Stomach smooth muscle (tissue), 2 donors: ENCODE measurements at regions not wholly inside any gene's neighbourhood (a gene's known extent, or its start where the extent isn't known, plus 50 kb on each side); places are given as distances from the start of the nearest gene placed in this dataset.

Experiments used
- H3K27ac ChIP-seq: one replicate; pipeline ENCODE4 v1.7.0; 2013; ENCODE audit warnings: mild to moderate bottlenecking, low read length, inconsistent platforms
- H3K27me3 ChIP-seq, 2 donors: one replicate each; pipeline ENCODE4 v1.7.0; 2013; ENCODE audit warnings: low read length in 2 of 2; ENCODE audit not compliant: insufficient read depth in 2 of 2, control insufficient read depth in 1 of 2
- H3K36me3 ChIP-seq, 2 donors: one replicate each; pipeline ENCODE4 v1.7.0; 2013; ENCODE audit warnings: low read length in 2 of 2; ENCODE audit not compliant: control insufficient read depth in 2 of 2, insufficient read depth in 2 of 2
- H3K4me1 ChIP-seq: one replicate; pipeline ENCODE4 v1.7.0; 2013; ENCODE audit warnings: low read length; ENCODE audit not compliant: control insufficient read depth, insufficient read depth
- H3K4me3 ChIP-seq, 2 donors: one replicate each; pipeline ENCODE4 v1.7.0; 2013; ENCODE audit warnings: low read length in 2 of 2
- H3K9ac ChIP-seq, 2 donors: one replicate each; pipeline ENCODE4 v1.7.0; 2013; ENCODE audit warnings: low read length in 2 of 2, mild to moderate bottlenecking in 1 of 2
- H3K9me3 ChIP-seq, 2 donors: one replicate each; pipeline ENCODE4 v1.7.0; 2013; ENCODE audit warnings: low read length in 2 of 2; ENCODE audit not compliant: control insufficient read depth in 2 of 2
- donor health status: healthy.
- donor health status: Pancreatic carcinoma.

DNA sequence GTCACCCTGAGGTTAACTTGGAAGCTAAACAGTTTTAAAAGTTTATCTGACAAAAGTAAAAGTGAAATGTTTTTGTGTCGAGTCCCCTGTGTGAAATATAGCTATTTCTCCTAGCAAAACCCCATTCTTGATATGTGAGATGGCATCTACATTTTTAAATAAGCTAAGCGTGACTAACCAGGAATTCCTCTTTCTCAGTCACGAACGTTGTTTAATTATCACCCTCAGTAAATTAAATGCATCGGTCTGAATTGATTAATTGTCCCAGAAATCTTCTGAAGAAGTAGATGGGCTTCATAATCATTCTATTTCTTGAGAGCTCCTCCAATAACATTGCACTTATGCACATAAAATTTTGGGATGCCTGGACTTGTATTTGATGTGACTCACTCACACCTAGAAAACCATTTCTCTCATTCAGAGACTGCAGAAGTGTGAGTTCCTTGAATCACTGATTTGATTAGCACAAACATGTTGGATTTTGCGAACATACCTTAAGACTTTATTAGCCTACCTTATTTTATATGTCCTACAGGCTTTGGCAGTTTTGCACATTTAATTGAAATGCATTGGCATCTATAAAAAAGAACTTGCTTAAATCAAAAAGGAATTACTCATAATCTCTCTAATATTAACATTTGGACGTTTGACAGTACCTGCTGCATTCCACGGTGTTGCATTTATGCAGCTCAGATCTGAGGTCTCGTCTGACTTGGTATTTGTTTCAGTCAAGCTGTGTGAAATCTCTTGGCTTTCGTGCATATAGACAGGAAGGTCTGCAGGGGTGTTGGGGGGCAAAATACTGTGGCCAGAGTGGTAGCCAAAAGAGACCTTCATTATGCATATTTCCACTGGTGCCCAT, 475.2 kb downstream of the EPHA4 start:
- Histone ChIP-seq H3K9ac (no peak overlapping the region), H3K27ac (no peak overlapping the region), H3K4me1 (no peaks in the 10 kb centered on the region), H3K4me3 (no peak overlapping the region), H3K9me3 (no peaks in the 10 kb centered on the region), H3K27me3 (no peaks in the 10 kb centered on the region), H3K36me3 (no peaks in the 10 kb centered on the region)

DNA sequence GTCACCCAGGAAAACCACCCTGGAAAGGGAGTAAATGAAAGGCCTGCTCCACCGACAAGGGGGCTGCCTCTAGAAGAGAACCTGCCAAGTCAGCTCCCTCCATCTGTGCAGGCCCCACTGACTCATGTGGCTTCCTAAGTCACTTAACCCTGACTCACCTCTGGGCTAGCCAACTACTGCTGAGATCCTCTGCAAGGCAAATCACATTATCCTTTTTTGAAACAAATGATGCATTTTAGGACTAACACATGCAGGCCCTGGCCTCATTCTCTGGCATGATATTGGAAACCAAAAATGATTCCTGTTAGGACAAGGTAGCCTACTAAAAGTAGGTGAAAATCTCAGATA, 474.6 kb downstream of the EPHA4 start:
- H3K9me3 ChIP-seq = no peaks in the 10 kb centered on the region
- H3K27me3 ChIP-seq = no peaks in the 10 kb centered on the region
- H3K9ac ChIP-seq = no peak overlapping the region
- no peak overlapping the region for H3K27ac ChIP-seq
- no peak overlapping the region for H3K4me3 ChIP-seq
- H3K36me3 ChIP-seq = no peaks in the 10 kb centered on the region
- H3K4me1 ChIP-seq = no peaks in the 10 kb centered on the region

DNA sequence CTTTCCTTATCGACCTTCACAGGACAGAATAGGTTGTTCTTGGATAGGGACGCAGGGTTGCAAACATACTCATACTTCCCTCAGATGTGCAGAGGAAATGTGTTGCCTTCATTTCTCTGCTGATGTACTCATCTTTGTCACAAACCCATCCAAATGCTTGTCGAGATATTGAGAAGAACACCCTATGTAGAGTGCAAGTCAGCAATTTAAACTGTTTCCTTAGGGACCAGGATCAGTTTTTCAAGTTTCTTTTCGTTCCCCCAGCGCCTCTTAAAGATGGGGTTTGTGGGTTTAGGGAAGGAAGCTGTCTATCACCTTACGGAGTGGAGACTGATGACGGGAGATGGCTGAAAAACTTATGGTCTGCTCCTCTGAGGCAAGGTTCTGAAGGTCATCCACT, 474.2 kb downstream of the EPHA4 start:
- H3K36me3 ChIP-seq = no peaks in the 10 kb centered on the region
- H3K4me3 ChIP-seq = no peak overlapping the region
- no peak overlapping the region for H3K9ac ChIP-seq
- H3K27me3 ChIP-seq = no peaks in the 10 kb centered on the region
- no peak overlapping the region for H3K27ac ChIP-seq
- no peaks in the 10 kb centered on the region for H3K9me3 ChIP-seq
- no peaks in the 10 kb centered on the region for H3K4me1 ChIP-seq

DNA sequence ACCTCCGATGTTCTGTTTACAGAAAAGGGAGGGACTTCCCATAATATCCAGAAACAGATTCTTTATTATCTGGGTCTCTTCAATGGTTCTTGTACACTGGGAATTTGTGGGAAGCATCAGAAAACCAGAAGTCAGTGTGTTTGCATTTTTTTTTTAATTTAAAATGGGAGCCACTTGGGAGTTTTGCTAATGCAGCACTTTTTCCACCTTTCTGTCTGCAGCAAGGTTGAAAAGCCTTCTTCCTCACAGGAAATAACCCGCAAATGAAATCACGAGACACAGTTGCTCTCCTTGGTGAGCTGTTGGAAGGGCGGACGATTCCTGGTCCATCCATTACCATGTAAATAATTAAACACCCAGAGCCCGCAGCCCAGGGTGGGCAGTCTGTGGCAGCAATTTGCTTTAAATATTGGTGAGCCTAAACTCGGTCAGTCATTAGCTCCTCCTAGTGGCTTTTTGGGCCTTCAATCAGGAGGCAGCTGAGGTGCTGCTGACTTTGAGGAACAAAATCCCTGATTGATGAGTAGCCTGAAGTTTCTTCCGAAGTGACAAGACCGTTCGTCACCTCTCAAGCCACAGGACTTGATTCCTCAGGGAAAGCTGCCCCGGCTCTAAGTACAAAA, 471.5 kb downstream of the EPHA4 start:
- no peaks in the 10 kb centered on the region for H3K9me3 ChIP-seq
- H3K4me1 ChIP-seq = no peaks in the 10 kb centered on the region
- H3K4me3 ChIP-seq = no peak overlapping the region
- H3K36me3 ChIP-seq = no peaks in the 10 kb centered on the region
- H3K9ac ChIP-seq = no peak overlapping the region
- H3K27me3 ChIP-seq = no peaks in the 10 kb centered on the region
- H3K27ac ChIP-seq = no peak overlapping the region

DNA sequence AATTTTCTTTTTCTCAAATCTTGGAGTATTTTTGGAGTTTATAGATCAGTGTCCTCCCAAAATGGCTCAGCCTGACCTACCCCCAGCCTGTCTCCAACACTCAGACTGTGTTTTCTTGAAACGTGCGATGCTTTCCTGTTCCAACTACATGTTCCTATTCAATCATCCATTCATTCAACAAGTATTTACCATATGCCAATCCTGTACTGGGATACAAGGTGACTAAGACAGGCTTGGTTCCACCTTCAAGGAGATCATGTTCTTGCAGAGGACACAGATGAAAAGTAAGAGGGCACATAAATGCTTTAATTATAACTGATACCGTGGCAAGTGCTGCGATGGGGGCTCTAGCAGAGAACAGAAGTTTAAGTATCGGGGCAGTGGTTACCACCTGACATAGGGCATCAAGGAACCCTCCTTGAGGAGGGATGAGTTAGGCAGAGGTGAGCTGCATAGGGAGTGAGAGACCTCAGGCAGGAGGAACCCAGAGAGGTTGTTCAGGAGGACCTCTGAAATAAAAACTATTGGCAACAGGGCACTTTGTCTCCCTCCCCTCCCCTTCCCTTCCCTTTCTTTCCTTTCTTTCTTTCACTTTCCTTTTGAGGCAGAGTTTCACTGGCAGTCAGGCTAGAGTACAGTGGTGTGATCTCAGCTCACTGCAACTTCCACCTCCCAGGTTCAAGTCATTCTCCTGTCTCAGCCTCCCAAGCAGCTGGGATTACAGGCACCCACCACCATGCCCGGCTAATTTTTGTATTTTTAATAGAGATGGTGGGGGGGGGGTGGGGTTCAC, 469.0 kb downstream of the EPHA4 start:
- Histone ChIP-seq H3K27me3 (no peaks in the 10 kb centered on the region), H3K27ac (no peak overlapping the region), H3K9ac (no peak overlapping the region), H3K9me3 (no peaks in the 10 kb centered on the region), H3K4me1 (no peaks in the 10 kb centered on the region), H3K36me3 (no peaks in the 10 kb centered on the region), H3K4me3 (no peak overlapping the region)

GRCh38 chr2:221103930-221104329, 468.2 kb downstream of the EPHA4 start:
- Histone ChIP-seq H3K4me3 (no peak overlapping the region), H3K9ac (no peak overlapping the region), H3K27ac (no peak overlapping the region), H3K36me3 (no peaks in the 10 kb centered on the region), H3K9me3 (no peaks in the 10 kb centered on the region), H3K27me3 (no peaks in the 10 kb centered on the region), H3K4me1 (no peaks in the 10 kb centered on the region)

DNA sequence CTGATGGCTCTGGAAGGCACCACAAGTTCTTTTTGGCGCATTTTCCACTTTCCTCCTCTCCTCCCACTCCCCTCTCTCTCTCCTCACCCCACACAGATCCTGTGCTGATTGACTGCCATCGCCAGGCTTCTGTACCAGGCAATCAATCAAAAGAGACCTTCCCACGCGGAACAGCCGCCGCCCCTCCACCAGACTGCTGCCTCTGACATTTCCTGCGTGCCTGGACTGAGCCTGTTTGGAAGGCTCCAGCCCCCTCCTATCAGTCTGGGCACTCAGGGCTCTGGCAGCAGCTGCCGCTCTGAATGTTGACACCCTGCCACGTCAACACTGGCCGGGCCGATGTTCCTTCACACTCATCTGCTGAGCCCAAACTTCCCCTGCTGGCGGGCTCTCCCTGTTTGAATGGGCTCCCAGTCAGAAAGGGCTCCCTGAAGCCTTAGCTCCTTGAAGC, 467.7 kb downstream of the EPHA4 start:
- H3K9me3 ChIP-seq = no peaks in the 10 kb centered on the region
- no peaks in the 10 kb centered on the region for H3K27me3 ChIP-seq
- H3K4me3 ChIP-seq = peak overlapping the region in 1 of 2 donors; percentile 47
- H3K9ac ChIP-seq = no peak overlapping the region
- no peak overlapping the region for H3K27ac ChIP-seq
- no peaks in the 10 kb centered on the region for H3K4me1 ChIP-seq
- H3K36me3 ChIP-seq = no peaks in the 10 kb centered on the region

DNA sequence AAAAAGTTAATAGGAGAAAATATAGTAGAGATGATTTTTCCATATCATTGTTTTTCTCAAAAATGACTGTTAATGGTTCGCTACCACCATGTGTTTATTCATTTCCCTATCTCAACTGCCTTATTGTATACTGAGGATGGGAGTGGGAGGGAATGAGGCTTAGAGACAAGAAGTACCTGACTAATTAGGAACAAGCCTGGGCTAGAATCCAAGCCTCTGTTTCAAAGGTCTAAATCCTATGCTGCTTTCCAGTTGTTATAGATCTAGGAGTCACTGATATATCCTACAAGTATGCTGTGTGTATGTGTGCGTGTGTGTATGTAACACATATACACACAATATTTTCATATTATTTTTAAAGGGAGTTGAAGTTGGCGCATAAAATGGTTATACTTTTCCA, 465.9 kb downstream of the EPHA4 start:
- Histone ChIP-seq H3K9ac (no peak overlapping the region), H3K4me3 (no peak overlapping the region), H3K27me3 (no peaks in the 10 kb centered on the region)

GRCh38 chr2:221107424-221107823, 464.7 kb downstream of the EPHA4 start:
- H3K27ac ChIP-seq = no peak overlapping the region
- H3K9me3 ChIP-seq = no peaks in the 10 kb centered on the region
- no peaks in the 10 kb centered on the region for H3K36me3 ChIP-seq
- H3K4me1 ChIP-seq = no peaks in the 10 kb centered on the region
- H3K27me3 ChIP-seq = no peaks in the 10 kb centered on the region
- no peak overlapping the region for H3K4me3 ChIP-seq
- H3K9ac ChIP-seq = no peak overlapping the region

More for the DNA sequence above, 465.9 kb downstream of the EPHA4 start:
- H3K4me1 ChIP-seq = no peaks in the 10 kb centered on the region
- H3K27ac ChIP-seq = no peak overlapping the region
- no peaks in the 10 kb centered on the region for H3K36me3 ChIP-seq
- H3K9me3 ChIP-seq = no peaks in the 10 kb centered on the region

- H3K36me3 ChIP-seq = no peaks in the 10 kb centered on the region
- no peaks in the 10 kb centered on the region for H3K27me3 ChIP-seq
- H3K4me1 ChIP-seq = no peaks in the 10 kb centered on the region
- H3K27ac ChIP-seq = no peak overlapping the region
- no peaks in the 10 kb centered on the region for H3K9me3 ChIP-seq
- no peak overlapping the region for H3K9ac ChIP-seq
- no peak overlapping the region for H3K4me3 ChIP-seq
Measured at GRCh38 chr2:221109552-221109951, 462.6 kb downstream of the EPHA4 start.
